Natural killer cell treated with Interleukin-12 subunit alpha and Interleukin-12 subunit beta and Interleukin-15 and Interleukin-18, amount 100 ng/mL, for 72 hours (primary cell): ENCODE measurements at regions not wholly inside any gene's neighbourhood (a gene's known extent, or its start where the extent isn't known, plus 50 kb on each side); places are given as distances from the start of the nearest gene placed in this dataset.
"Not testable (repeated sequence)": the region's sequence is repeated elsewhere in the genome, so short reads cannot be mapped to it uniquely, and the experiment has no call there.

Experiments used
- ATAC-seq, 2 donors: fragments of 150-1000 bp; cut with Tn5 transposase in 1 of 2; sonication (Bioruptor Pico), chemical (Tn5 transposase) in 1 of 2; 2 replicates each; pipeline ENCODE4 v1.10.0; 2021
- DNase-seq: peaks from one replicate; pipeline ENCODE4 v3.0.0; 2022; ENCODE audit warnings: low spot score
- H3K27ac Mint-ChIP-seq, 2 donors: 1 replicate in 1 of 2; 2 replicates in 1 of 2; pipeline ENCODE4 v1.8.0; 2022; ENCODE audit warnings: mixed read lengths in 2 of 2, mild to moderate bottlenecking in 1 of 2, moderate library complexity in 1 of 2
- H3K27me3 Mint-ChIP-seq, 2 donors: 1 replicate in 1 of 2; 2 replicates in 1 of 2; pipeline ENCODE4 v1.8.0; 2022; ENCODE audit warnings: mixed read lengths in 2 of 2
- H3K36me3 Mint-ChIP-seq: one replicate; pipeline ENCODE4 v1.8.0; 2022; ENCODE audit warnings: mixed read lengths
- H3K4me1 Mint-ChIP-seq, 2 donors: 1 replicate in 1 of 2; 2 replicates in 1 of 2; pipeline ENCODE4 v1.8.0; 2022; ENCODE audit warnings: low read depth in 2 of 2, mixed read lengths in 2 of 2, mild to moderate bottlenecking in 1 of 2
- H3K4me3 Mint-ChIP-seq: one replicate; pipeline ENCODE4 v1.8.0; 2022; ENCODE audit warnings: mixed read lengths
- H3K9me3 Mint-ChIP-seq: 2 replicates; pipeline ENCODE4 v1.8.0; 2022; ENCODE audit warnings: mixed read lengths

GRCh38 chr13:28582892-28583240 lies 76.1 kb upstream of the POMP start:
- no peaks in the 10 kb centered on the region for H3K36me3 Mint-ChIP-seq
- DNase-seq (no peak), ATAC-seq (no peak)
- H3K27me3 Mint-ChIP-seq = peaks cover 0 to 3% of the 10 kb centered on the region in 2 donors
- peaks cover 10% of the 10 kb centered on the region in 2 donors for H3K4me1 Mint-ChIP-seq
- H3K9me3 Mint-ChIP-seq = no peaks in the 10 kb centered on the region
- peak overlapping the region in 1 of 2 donors; percentile 45 for H3K27ac Mint-ChIP-seq
- no peak overlapping the region for H3K4me3 Mint-ChIP-seq

GRCh38 chr13:28582225-28582891 lies 76.6 kb upstream of the POMP start:
- DNase-seq (no peak), ATAC-seq (peak; percentile 55 to 68)
- Mint-ChIP-seq H3K27ac (peak overlapping the region in 1 of 2 donors; percentile 45), H3K4me3 (no peak overlapping the region), H3K4me1 (peaks cover 10% of the 10 kb centered on the region in 2 donors), H3K36me3 (no peaks in the 10 kb centered on the region), H3K27me3 (peaks cover 0 to 3% of the 10 kb centered on the region in 2 donors), H3K9me3 (no peaks in the 10 kb centered on the region)

GRCh38 chr13:28581451-28581850 lies 77.5 kb upstream of the POMP start:
- H3K4me3 Mint-ChIP-seq = no peak overlapping the region
- H3K27ac Mint-ChIP-seq = no peak overlapping the region
- no peaks in the 10 kb centered on the region for H3K36me3 Mint-ChIP-seq

GRCh38 chr13:28579736-28580135 lies 79.2 kb upstream of the POMP start:
- ATAC-seq (no peak), DNase-seq (no peak)
- Mint-ChIP-seq H3K9me3 (no peaks in the 10 kb centered on the region), H3K36me3 (no peaks in the 10 kb centered on the region), H3K4me1 (peaks cover 0 to 6% of the 10 kb centered on the region in 2 donors), H3K27ac (no peak overlapping the region), H3K27me3 (peaks cover 7 to 16% of the 10 kb centered on the region in 2 donors), H3K4me3 (no peak overlapping the region)

More at GRCh38 chr13:28581451-28581850, 77.5 kb upstream of the POMP start:
- DNase-seq = no peak
- no peak for ATAC-seq
- H3K27me3 Mint-ChIP-seq = peaks cover 3 to 7% of the 10 kb centered on the region in 2 donors
- H3K9me3 Mint-ChIP-seq = no peaks in the 10 kb centered on the region
- H3K4me1 Mint-ChIP-seq = peaks cover 10% of the 10 kb centered on the region in 2 donors

- H3K4me1 Mint-ChIP-seq = peaks cover 0 to 6% of the 10 kb centered on the region in 2 donors
- H3K4me3 Mint-ChIP-seq = no peak overlapping the region
- no peaks in the 10 kb centered on the region for H3K9me3 Mint-ChIP-seq
- no peak for ATAC-seq
- H3K27ac Mint-ChIP-seq = no peak overlapping the region
- DNase-seq = no peak
- peaks cover 8 to 16% of the 10 kb centered on the region in 2 donors for H3K27me3 Mint-ChIP-seq
- H3K36me3 Mint-ChIP-seq = no peaks in the 10 kb centered on the region
Measured at GRCh38 chr13:28579322-28579721, 79.6 kb upstream of the POMP start.

- ATAC-seq = no peak
Measured at GRCh38 chr13:28576067-28576466, 81.1 kb upstream of the FLT1 start.

GRCh38 chr13:28575200-28575599 lies 80.3 kb upstream of the FLT1 start:
- H3K9me3 Mint-ChIP-seq = no peaks in the 10 kb centered on the region

More at GRCh38 chr13:28576067-28576466, 81.1 kb upstream of the FLT1 start:
- Mint-ChIP-seq H3K9me3 (no peaks in the 10 kb centered on the region), H3K27ac (no peak overlapping the region), H3K4me3 (no peak overlapping the region), H3K4me1 (no peaks in the 10 kb centered on the region), H3K36me3 (no peaks in the 10 kb centered on the region), H3K27me3 (peaks cover 14 to 15% of the 10 kb centered on the region in 2 donors)
- no peak for DNase-seq

GRCh38 chr13:28574617-28575142 lies 79.8 kb upstream of the FLT1 start:
- Mint-ChIP-seq H3K36me3 (no peaks in the 10 kb centered on the region), H3K4me1 (no peaks in the 10 kb centered on the region), H3K27ac (no peak overlapping the region), H3K27me3 (peaks cover 14 to 15% of the 10 kb centered on the region in 2 donors), H3K4me3 (no peak overlapping the region), H3K9me3 (no peaks in the 10 kb centered on the region)
- ATAC-seq = no peak
- no peak for DNase-seq

More at GRCh38 chr13:28575200-28575599, 80.3 kb upstream of the FLT1 start:
- ATAC-seq = no peak
- Mint-ChIP-seq H3K36me3 (no peaks in the 10 kb centered on the region), H3K27me3 (peaks cover 14 to 15% of the 10 kb centered on the region in 2 donors), H3K4me3 (no peak overlapping the region), H3K4me1 (no peaks in the 10 kb centered on the region), H3K27ac (no peak overlapping the region)
- DNase-seq = no peak

- no peaks in the 10 kb centered on the region for H3K36me3 Mint-ChIP-seq
- H3K9me3 Mint-ChIP-seq = no peaks in the 10 kb centered on the region
- H3K4me1 Mint-ChIP-seq = no peaks in the 10 kb centered on the region
- no peak overlapping the region for H3K27ac Mint-ChIP-seq
- no peak overlapping the region for H3K4me3 Mint-ChIP-seq
- DNase-seq = no peak
- ATAC-seq = no peak
- H3K27me3 Mint-ChIP-seq = peaks cover 18 to 22% of the 10 kb centered on the region in 2 donors
Measured at GRCh38 chr13:28573595-28574373, 78.9 kb upstream of the FLT1 start.

- H3K9me3 Mint-ChIP-seq = no peaks in the 10 kb centered on the region
Measured at GRCh38 chr13:28572871-28573270, 77.9 kb upstream of the FLT1 start.

GRCh38 chr13:28570356-28570755 lies 75.4 kb upstream of the FLT1 start:
- not testable (repeated sequence) for H3K27ac Mint-ChIP-seq, DNase-seq, ATAC-seq, H3K4me3 Mint-ChIP-seq, H3K9me3 Mint-ChIP-seq, H3K36me3 Mint-ChIP-seq, H3K4me1 Mint-ChIP-seq
- H3K27me3 Mint-ChIP-seq = peaks cover 13 to 15% of the 10 kb centered on the region in 2 donors

More at GRCh38 chr13:28572871-28573270, 77.9 kb upstream of the FLT1 start:
- H3K36me3 Mint-ChIP-seq = no peaks in the 10 kb centered on the region
- H3K4me3 Mint-ChIP-seq = no peak overlapping the region
- DNase-seq (no peak), ATAC-seq (no peak)
- no peak overlapping the region for H3K27ac Mint-ChIP-seq
- peaks cover 18 to 22% of the 10 kb centered on the region in 2 donors for H3K27me3 Mint-ChIP-seq
- H3K4me1 Mint-ChIP-seq = no peaks in the 10 kb centered on the region

GRCh38 chr13:28569886-28570285 lies 75.0 kb upstream of the FLT1 start:
- Mint-ChIP-seq H3K4me1 (no peaks in the 10 kb centered on the region), H3K36me3 (no peaks in the 10 kb centered on the region), H3K27me3 (peaks cover 9 to 15% of the 10 kb centered on the region in 2 donors), H3K4me3 (no peak overlapping the region), H3K9me3 (no peaks in the 10 kb centered on the region), H3K27ac (no peak overlapping the region)
- no peak for ATAC-seq
- no peak for DNase-seq

GRCh38 chr13:28568286-28568685 lies 73.4 kb upstream of the FLT1 start:
- no peaks in the 10 kb centered on the region for H3K9me3 Mint-ChIP-seq
- no peaks in the 10 kb centered on the region for H3K36me3 Mint-ChIP-seq
- no peak for DNase-seq
- no peaks in the 10 kb centered on the region for H3K4me1 Mint-ChIP-seq
- no peak overlapping the region for H3K27ac Mint-ChIP-seq
- ATAC-seq = peak in 1 of 2 donors; percentile 29
- peaks cover 8% of the 10 kb centered on the region in 2 donors for H3K27me3 Mint-ChIP-seq
- no peak overlapping the region for H3K4me3 Mint-ChIP-seq

GRCh38 chr13:28566891-28567290 lies 72.0 kb upstream of the FLT1 start:
- Mint-ChIP-seq H3K4me3 (no peak overlapping the region), H3K27ac (no peak overlapping the region), H3K4me1 (no peaks in the 10 kb centered on the region), H3K27me3 (peaks cover 6 to 8% of the 10 kb centered on the region in 2 donors), H3K36me3 (no peaks in the 10 kb centered on the region), H3K9me3 (no peaks in the 10 kb centered on the region)
- DNase-seq (no peak), ATAC-seq (no peak)
